GM12878 (cell line): ENCODE measurements at regions not wholly inside any gene's neighbourhood (a gene's known extent, or its start where the extent isn't known, plus 50 kb on each side); places are given as distances from the start of the nearest gene placed in this dataset.

Source experiments
- CTCF ChIP-seq, 3 experiments: IDR thresholded peaks in 2 of 3; conservative IDR thresholded peaks in 1 of 3; 2 replicates each; pipeline ENCODE4 v1.5.1; 2011; ENCODE audit warnings: low read depth in 3 of 3, low read length in 3 of 3, mild to moderate bottlenecking in 3 of 3, control low read depth in 2 of 3, moderate library complexity in 2 of 3, inconsistent platforms in 1 of 3, mixed read lengths in 1 of 3; ENCODE audit not compliant: control insufficient read depth in 2 of 3, insufficient read depth in 1 of 3; ENCODE audit errors: extremely low read depth in 1 of 3
- REST ChIP-seq: IDR thresholded peaks from 2 replicates; pipeline ENCODE4 v1.6.1; 2012; ENCODE audit warnings: mild to moderate bottlenecking, low read depth, low read length
- ZBTB11 ChIP-seq: fragments of 450-650 bp; formaldehyde crosslinking; IDR thresholded peaks from 2 replicates; pipeline ENCODE4 v1.5.0; 2022; ENCODE audit warnings: mild to moderate bottlenecking, missing genetic modification characterization

GRCh38 chr3:80649170-80649569 lies 881.4 kb upstream of the ROBO1 start:
- TF ChIP-seq CTCF (IDR thresholded peaks at IDR 0.05 in 2 of 3, conservative IDR thresholded peaks at IDR 0.05 in 1 of 3; ENCODE audit: control insufficient read depth in 2 of 3, extremely low read depth in 1 of 3, insufficient read depth in 1 of 3, low read depth in 3 of 3, low read length in 3 of 3) (no peak), REST (no peak), ZBTB11 (CRISPR knock-in tag) (no peak)
